Fibroblast of pulmonary artery (primary cell): ENCODE measurements at regions not wholly inside any gene's neighbourhood (a gene's known extent, or its start where the extent isn't known, plus 50 kb on each side); places are given as distances from the start of the nearest gene placed in this dataset.

ENCODE experiments used
- DNase-seq: peaks from one replicate; pipeline ENCODE4 v3.0.0-alpha.2; 2010; ENCODE audit warnings: low read depth
- H3K4me3 ChIP-seq: replicated peaks from 2 replicates; pipeline ENCODE4 v1.5.1; 2011; ENCODE audit warnings: low read depth, mild to moderate bottlenecking, control low read depth, low read length, moderate library complexity
- CTCF ChIP-seq: IDR thresholded peaks from 2 replicates; pipeline ENCODE4 v1.5.1; 2011; ENCODE audit warnings: mild to moderate bottlenecking, control low read depth, low read length, inconsistent platforms; ENCODE audit errors: missing control alignments

- no peak for TF ChIP-seq CTCF
- no peak overlapping the region for H3K4me3 ChIP-seq
- DNase-seq, result no peak
These were observed 179.5 kb downstream of the MRPL39 start for GRCh38 chr21:25427828-25428227.

GRCh38 chr21:25426580-25426979 is 180.7 kb downstream of the MRPL39 start:
- DNase-seq, result no peak
- no peak overlapping the region for H3K4me3 ChIP-seq
- TF ChIP-seq CTCF, result no peak

GRCh38 chr21:25425156-25425555 is 182.1 kb downstream of the MRPL39 start:
- TF ChIP-seq CTCF, result no peak
- no peak overlapping the region for H3K4me3 ChIP-seq
- no peak for DNase-seq

- no peak for TF ChIP-seq CTCF
- H3K4me3 ChIP-seq, result no peak overlapping the region
These were observed 182.6 kb downstream of the MRPL39 start for GRCh38 chr21:25424634-25425033.

GRCh38 chr21:25424048-25424447 is 183.2 kb downstream of the MRPL39 start:
- no peak for DNase-seq
- no peak for TF ChIP-seq CTCF
- no peak overlapping the region for H3K4me3 ChIP-seq

More at GRCh38 chr21:25424634-25425033, 182.6 kb downstream of the MRPL39 start:
- no peak for DNase-seq

GRCh38 chr21:25422610-25423608 is 184.4 kb downstream of the MRPL39 start:
- H3K4me3 ChIP-seq, result no peak overlapping the region
- no peak for TF ChIP-seq CTCF
- no peak for DNase-seq
